Transverse colon (tissue), 4 donors: ENCODE measurements at regions not wholly inside any gene's neighbourhood (a gene's known extent, or its start where the extent isn't known, plus 50 kb on each side); places are given as distances from the start of the nearest gene placed in this dataset.
"Not testable (repeated sequence)": the region's sequence is repeated elsewhere in the genome, so short reads cannot be mapped to it uniquely, and the experiment has no call there.

ENCODE experiments used
- DNase-seq: peaks from one replicate; pipeline ENCODE4 v3.0.0-alpha.2; 2019
- H3K27ac ChIP-seq, 4 donors: fragments of 200-600 bp; sonication (generic); 2 replicates each; pipeline ENCODE4 v1.5.1; 2016 to 2018; ENCODE audit warnings: inconsistent platforms in 4 of 4
- H3K27me3 ChIP-seq: fragments of 200-600 bp; sonication (generic); 2 replicates; pipeline ENCODE4 v1.5.1; 2017; ENCODE audit warnings: inconsistent platforms
- H3K36me3 ChIP-seq, 4 donors: fragments of 200-600 bp; sonication (generic); 2 replicates each; pipeline ENCODE4 v1.5.1; 2017 to 2019; ENCODE audit warnings: inconsistent platforms in 4 of 4
- H3K4me1 ChIP-seq, 4 donors: fragments of 200-600 bp; sonication (generic); 2 replicates each; pipeline ENCODE4 v1.5.1; 2017 to 2020; ENCODE audit warnings: inconsistent platforms in 4 of 4
- H3K4me3 ChIP-seq, 4 donors: fragments of 200-600 bp; sonication (generic); 1 replicate in 1 of 4; 2 replicates in 3 of 4; pipeline versions ENCODE4 v1.5.1 to v1.6.1; 2017 to 2019; ENCODE audit warnings: inconsistent platforms in 4 of 4
- H3K9me3 ChIP-seq, 2 donors: fragments of 200-600 bp; sonication (generic); 2 replicates each; pipeline ENCODE4 v1.5.1; 2017 to 2019; ENCODE audit warnings: inconsistent platforms in 2 of 2
- EP300 ChIP-seq: sonication (generic); formaldehyde crosslinking; IDR thresholded peaks from one replicate; pipeline ENCODE4 v1.6.1; 2017; ENCODE audit warnings: antibody characterized with exemption, low read depth
- POLR2A ChIP-seq: fragments of 450-650 bp; IDR thresholded peaks from one replicate; pipeline ENCODE4 v1.6.1; 2016; ENCODE audit warnings: antibody characterized with exemption, mild to moderate bottlenecking, moderate library complexity
- POLR2AphosphoS5 ChIP-seq, 3 donors: sonication (generic); formaldehyde crosslinking; IDR thresholded peaks; one replicate each; pipeline ENCODE4 v1.6.1; 2016; ENCODE audit warnings: antibody characterized with exemption in 3 of 3
- WGBS, 2 donors: methylation state at CpG; one replicate each; pipeline ENCODE4 v1.1.5; 2018; ENCODE audit warnings: low coverage in 1 of 2; 5-methylcytosine and 5-hydroxymethylcytosine counted together
- in situ Hi-C, 4 donors: fragments of 200-750 bp; cut with MboI; loops; one replicate each; pipeline versions ENCODE4 v1.15.0 to v1.15.1; 2017; ENCODE audit warnings: low sequenced_read_pairs in 3 of 4, low pct_ligation_motif_present in 1 of 4, low pct_unique_long_range_greater_than_20kb in 1 of 4
- intact Hi-C: fragments of 100-400 bp; cut with DNase I; formaldehyde crosslinking; loops from one replicate; pipeline ENCODE4 v1.15.1; 2023; ENCODE audit warnings: low total_unique reads
- TF ChIP-seq, protein P1 (sequence below), 5 experiments: fragments of 200-600 bp in 3 of 5; fragments of 450-650 bp in 2 of 5; sonication (generic) in 3 of 5; IDR thresholded peaks; 1 replicate in 2 of 5; 2 replicates in 3 of 5; pipeline ENCODE4 v1.5.1; 2016 to 2017; ENCODE audit warnings: antibody characterized with exemption in 5 of 5, inconsistent platforms in 3 of 5, mild to moderate bottlenecking in 2 of 5, moderate library complexity in 1 of 5

DNA sequence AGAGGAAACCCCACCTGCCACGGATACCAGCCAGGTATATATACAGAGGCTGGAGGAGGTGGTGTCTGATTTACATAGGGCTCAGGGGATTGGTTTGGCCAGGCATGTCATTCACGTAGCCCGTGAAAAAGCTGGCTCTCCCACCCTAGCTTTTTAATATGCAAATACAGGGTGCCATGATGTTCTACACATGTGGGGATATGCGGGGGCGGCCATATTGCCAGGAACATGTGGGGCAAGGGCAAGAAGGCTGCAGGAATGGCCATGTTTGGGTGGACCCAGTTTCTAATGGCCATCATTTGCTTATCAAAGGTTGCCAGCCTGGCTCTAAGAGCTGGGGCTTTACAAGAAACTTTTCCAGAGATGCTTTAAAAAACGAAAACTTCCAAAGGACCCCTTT is 131.5 kb upstream of the KIF5B start:
- Histone ChIP-seq H3K9me3 (no peaks in the 10 kb centered on the region), H3K36me3 (no peaks in the 10 kb centered on the region), H3K4me1 (peaks cover 0 to 17% (median 2%) of the 10 kb centered on the region in 4 donors), H3K4me3 (no peak overlapping the region), H3K27ac (no peak overlapping the region), H3K27me3 (no peaks in the 10 kb centered on the region)
- no peak for DNase-seq
- TF ChIP-seq POLR2AphosphoS5 (IDR thresholded peaks at IDR 0.05) (no peak), POLR2A (no peak), EP300 (no peak)
- TF ChIP-seq, protein P1, sequence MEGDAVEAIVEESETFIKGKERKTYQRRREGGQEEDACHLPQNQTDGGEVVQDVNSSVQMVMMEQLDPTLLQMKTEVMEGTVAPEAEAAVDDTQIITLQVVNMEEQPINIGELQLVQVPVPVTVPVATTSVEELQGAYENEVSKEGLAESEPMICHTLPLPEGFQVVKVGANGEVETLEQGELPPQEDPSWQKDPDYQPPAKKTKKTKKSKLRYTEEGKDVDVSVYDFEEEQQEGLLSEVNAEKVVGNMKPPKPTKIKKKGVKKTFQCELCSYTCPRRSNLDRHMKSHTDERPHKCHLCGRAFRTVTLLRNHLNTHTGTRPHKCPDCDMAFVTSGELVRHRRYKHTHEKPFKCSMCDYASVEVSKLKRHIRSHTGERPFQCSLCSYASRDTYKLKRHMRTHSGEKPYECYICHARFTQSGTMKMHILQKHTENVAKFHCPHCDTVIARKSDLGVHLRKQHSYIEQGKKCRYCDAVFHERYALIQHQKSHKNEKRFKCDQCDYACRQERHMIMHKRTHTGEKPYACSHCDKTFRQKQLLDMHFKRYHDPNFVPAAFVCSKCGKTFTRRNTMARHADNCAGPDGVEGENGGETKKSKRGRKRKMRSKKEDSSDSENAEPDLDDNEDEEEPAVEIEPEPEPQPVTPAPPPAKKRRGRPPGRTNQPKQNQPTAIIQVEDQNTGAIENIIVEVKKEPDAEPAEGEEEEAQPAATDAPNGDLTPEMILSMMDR (IDR thresholded peaks at IDR 0.05): no peak
- 85 to 91% methylated on average over 6 of the region's 6 CpGs for WGBS, 2 donors
- in situ Hi-C loops: no loop called here
- intact Hi-C loops: no loop called here

DNA sequence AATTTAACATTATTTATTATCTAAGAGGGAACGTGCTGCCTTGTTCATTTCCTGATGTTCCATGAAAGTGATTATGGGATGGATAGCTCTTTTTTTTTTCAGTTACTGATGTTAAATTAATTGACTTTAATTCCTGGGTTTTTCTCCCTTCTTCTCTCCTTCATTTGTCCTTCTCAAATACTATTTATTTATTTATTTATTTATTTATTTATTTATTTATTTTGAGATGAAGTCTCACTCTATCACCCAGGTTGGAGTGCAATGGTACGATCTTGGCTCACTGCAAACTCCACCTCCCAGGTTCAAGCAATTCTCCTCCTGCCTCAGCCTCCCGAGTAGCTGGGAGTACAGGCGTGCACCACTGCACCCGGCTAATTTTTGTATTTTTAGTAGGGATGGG is 127.4 kb upstream of the KIF5B start:
- H3K4me1 ChIP-seq, H3K27me3 ChIP-seq, DNase-seq, intact Hi-C loops, H3K36me3 ChIP-seq, in situ Hi-C loops, H3K4me3 ChIP-seq, H3K27ac ChIP-seq, H3K9me3 ChIP-seq: not testable (repeated sequence)
- 43 to 81% methylated on average over 2 to 5 of the region's 5 CpGs for WGBS, 2 donors

DNA sequence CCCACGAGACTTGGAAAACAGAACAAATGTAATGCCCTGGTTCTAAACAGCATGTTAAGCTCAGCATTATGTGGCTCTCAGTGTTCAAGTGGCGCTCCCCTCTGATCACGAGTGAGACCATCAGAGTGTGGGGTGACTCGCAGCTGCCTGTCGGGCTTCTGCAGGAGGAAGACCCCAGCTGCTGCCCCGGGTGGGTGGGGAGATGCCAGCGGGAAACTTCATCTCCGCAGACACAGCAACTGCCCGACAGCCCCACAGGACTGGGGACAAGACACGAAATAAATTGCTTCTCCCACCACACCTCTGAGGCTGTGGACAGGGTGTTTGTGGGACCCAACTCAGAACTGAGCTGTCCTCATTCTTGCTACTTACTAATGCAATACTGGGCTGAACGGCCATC is 126.3 kb upstream of the KIF5B start:
- Histone ChIP-seq H3K27ac (no peak overlapping the region), H3K9me3 (no peaks in the 10 kb centered on the region), H3K4me3 (no peak overlapping the region), H3K36me3 (no peaks in the 10 kb centered on the region), H3K4me1 (peaks cover 0 to 4% (median 0%) of the 10 kb centered on the region in 4 donors), H3K27me3 (no peaks in the 10 kb centered on the region)
- intact Hi-C loops: no loop called here
- TF ChIP-seq EP300: no peak
- TF ChIP-seq POLR2A: no peak
- no peak for TF ChIP-seq POLR2AphosphoS5 (IDR thresholded peaks at IDR 0.05)
- TF ChIP-seq, protein P1 (IDR thresholded peaks at IDR 0.05): no peak
- 80% methylated on average over 1 to 11 of the region's 11 CpGs for WGBS, 2 donors
- DNase-seq: no peak
- in situ Hi-C loops: no loop called here

DNA sequence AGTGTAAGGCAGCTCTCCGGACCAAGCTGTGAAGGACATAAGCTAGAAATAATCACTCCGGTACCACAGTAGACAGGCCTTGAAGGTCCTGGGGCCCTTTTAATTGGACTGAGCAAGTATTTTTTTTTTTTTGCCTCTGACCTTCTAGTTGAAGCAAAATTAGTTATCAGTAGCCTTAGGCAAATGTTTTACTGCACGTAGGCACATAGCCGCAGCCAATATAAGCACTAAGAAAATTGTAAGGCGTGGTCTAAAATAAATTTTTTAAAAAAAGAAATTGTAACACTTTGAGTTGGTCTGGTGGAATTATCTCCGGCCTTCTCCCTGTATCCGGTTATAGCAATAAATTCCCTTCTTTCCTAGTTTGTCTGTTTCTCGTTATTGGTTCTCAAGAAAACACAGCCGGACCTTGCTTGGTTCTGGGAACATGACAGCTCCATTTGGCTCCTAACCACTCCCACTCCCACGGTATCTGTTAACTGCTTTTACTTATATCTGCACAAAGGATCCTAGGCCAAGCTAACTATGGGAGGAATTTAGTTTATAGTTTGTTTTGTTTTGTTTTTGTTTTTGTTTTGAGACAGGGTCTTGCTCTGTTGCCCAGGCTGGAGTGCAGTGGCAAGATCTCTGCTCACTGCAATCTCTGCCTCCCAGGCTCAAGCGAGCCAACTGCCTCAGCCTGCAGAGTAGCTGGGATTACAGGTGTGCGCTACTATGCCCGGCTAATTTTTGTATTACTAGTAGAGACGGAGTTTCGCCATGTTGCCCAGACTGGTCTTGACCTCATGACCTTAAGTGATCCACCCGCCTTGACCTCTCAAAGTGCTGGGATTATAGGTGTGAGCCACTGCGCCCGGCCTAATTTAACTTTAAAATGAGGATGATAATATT is 124.4 kb upstream of the KIF5B start:
- no peak for TF ChIP-seq POLR2AphosphoS5 (IDR thresholded peaks at IDR 0.05)
- no peak for TF ChIP-seq EP300
- no peak for TF ChIP-seq POLR2A
- TF ChIP-seq, protein P1 (IDR thresholded peaks at IDR 0.05): no peak
- WGBS, 2 donors: 76 to 83% methylated on average over 12 to 18 of the region's 18 CpGs
- H3K9me3 ChIP-seq: no peaks in the 10 kb centered on the region
- no peak overlapping the region for H3K4me3 ChIP-seq
- in situ Hi-C loops: no loop called here
- H3K4me1 ChIP-seq: peaks cover 0 to 4% (median 0%) of the 10 kb centered on the region in 4 donors
- H3K36me3 ChIP-seq: no peaks in the 10 kb centered on the region
- no peak overlapping the region for H3K27ac ChIP-seq
- no peaks in the 10 kb centered on the region for H3K27me3 ChIP-seq
- DNase-seq: no peak
- intact Hi-C loops: no loop called here
